Gastrocnemius medialis (tissue), 4 donors: ENCODE measurements at regions not wholly inside any gene's neighbourhood (a gene's known extent, or its start where the extent isn't known, plus 50 kb on each side); places are given as distances from the start of the nearest gene placed in this dataset.

ENCODE experiments used
- POLR2A ChIP-seq, 2 donors: fragments of 450-650 bp; IDR thresholded peaks; one replicate each; pipeline ENCODE4 v1.6.1; 2017; ENCODE audit warnings: antibody characterized with exemption in 2 of 2, mild to moderate bottlenecking in 2 of 2, moderate library complexity in 2 of 2
- TF ChIP-seq, protein P1 (sequence below), 5 experiments: fragments of 450-650 bp in 3 of 5; fragments of 200-600 bp in 2 of 5; sonication (generic) in 2 of 5; IDR thresholded peaks in 4 of 5; conservative IDR thresholded peaks in 1 of 5; 1 replicate in 4 of 5; 2 replicates in 1 of 5; pipeline ENCODE4 v1.5.1; 2016 to 2019; ENCODE audit warnings: antibody characterized with exemption in 5 of 5, mild to moderate bottlenecking in 3 of 5, moderate library complexity in 3 of 5

DNA sequence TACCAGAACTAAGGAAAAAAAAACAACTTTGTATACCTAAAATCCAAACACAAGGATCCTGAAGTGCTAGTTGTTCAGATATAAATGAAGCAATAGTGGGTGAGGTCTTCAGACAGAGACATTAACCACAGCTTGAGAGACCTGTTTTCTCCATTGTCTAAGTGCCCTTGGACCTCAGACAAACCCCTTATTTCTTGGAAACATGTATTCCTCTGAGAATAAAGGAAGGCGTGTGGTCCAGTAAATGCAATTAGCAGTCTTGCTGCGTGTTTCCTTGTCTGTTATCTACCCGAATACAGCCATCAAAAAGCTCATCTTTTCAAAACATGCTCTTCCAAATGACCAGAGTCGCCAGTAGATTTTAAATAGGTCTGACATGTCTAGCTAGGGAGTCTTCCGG, 291.1 kb upstream of the NFIA start:
- TF ChIP-seq, protein P1, sequence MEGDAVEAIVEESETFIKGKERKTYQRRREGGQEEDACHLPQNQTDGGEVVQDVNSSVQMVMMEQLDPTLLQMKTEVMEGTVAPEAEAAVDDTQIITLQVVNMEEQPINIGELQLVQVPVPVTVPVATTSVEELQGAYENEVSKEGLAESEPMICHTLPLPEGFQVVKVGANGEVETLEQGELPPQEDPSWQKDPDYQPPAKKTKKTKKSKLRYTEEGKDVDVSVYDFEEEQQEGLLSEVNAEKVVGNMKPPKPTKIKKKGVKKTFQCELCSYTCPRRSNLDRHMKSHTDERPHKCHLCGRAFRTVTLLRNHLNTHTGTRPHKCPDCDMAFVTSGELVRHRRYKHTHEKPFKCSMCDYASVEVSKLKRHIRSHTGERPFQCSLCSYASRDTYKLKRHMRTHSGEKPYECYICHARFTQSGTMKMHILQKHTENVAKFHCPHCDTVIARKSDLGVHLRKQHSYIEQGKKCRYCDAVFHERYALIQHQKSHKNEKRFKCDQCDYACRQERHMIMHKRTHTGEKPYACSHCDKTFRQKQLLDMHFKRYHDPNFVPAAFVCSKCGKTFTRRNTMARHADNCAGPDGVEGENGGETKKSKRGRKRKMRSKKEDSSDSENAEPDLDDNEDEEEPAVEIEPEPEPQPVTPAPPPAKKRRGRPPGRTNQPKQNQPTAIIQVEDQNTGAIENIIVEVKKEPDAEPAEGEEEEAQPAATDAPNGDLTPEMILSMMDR (IDR thresholded peaks at IDR 0.05 in 4 of 5, conservative IDR thresholded peaks at IDR 0.05 in 1 of 5) = no peak
- TF ChIP-seq POLR2A (IDR thresholded peaks at IDR 0.05) = no peak
